Ishikawa (cell line): ENCODE measurements at regions not wholly inside any gene's neighbourhood (a gene's known extent, or its start where the extent isn't known, plus 50 kb on each side); places are given as distances from the start of the nearest gene placed in this dataset.

Experiments
- CEBPB ChIP-seq: IDR thresholded peaks from 2 replicates; pipeline ENCODE4 v1.6.1; 2012
- CREB1 ChIP-seq: IDR thresholded peaks from 2 replicates; pipeline ENCODE4 v1.6.1; 2012; ENCODE audit warnings: low read depth
- EGR1 ChIP-seq: IDR thresholded peaks from 2 replicates; pipeline ENCODE4 v1.6.1; 2012
- EP300 ChIP-seq: IDR thresholded peaks from 2 replicates; pipeline ENCODE4 v1.6.1; 2012; ENCODE audit warnings: borderline replicate concordance
- FOXM1 ChIP-seq: IDR thresholded peaks from 2 replicates; pipeline ENCODE4 v1.6.1; 2012; ENCODE audit warnings: low read depth, borderline replicate concordance
- MAX ChIP-seq: IDR thresholded peaks from 2 replicates; pipeline ENCODE4 v1.6.1; 2012
- NFIC ChIP-seq: IDR thresholded peaks from 2 replicates; pipeline ENCODE4 v1.6.1; 2012
- RAD21 ChIP-seq: IDR thresholded peaks from 2 replicates; pipeline ENCODE4 v1.6.1; 2012; ENCODE audit warnings: low read depth
- TAF1 ChIP-seq: IDR thresholded peaks from 2 replicates; pipeline ENCODE4 v1.6.1; 2012; ENCODE audit warnings: low read depth, mild to moderate bottlenecking
- TCF12 ChIP-seq: IDR thresholded peaks from 2 replicates; pipeline ENCODE4 v1.6.1; 2012; ENCODE audit warnings: low read depth
- TEAD4 ChIP-seq: IDR thresholded peaks from 2 replicates; pipeline ENCODE4 v1.6.1; 2012
- YY1 ChIP-seq: IDR thresholded peaks from 2 replicates; pipeline ENCODE4 v1.6.1; 2012; ENCODE audit warnings: low read depth
- ZBTB7A ChIP-seq: IDR thresholded peaks from 2 replicates; pipeline ENCODE4 v1.6.1; 2012; ENCODE audit warnings: low read depth
- TF ChIP-seq, protein P1 (sequence below): IDR thresholded peaks from 2 replicates; pipeline ENCODE4 v1.6.1; 2012; ENCODE audit warnings: low read depth, mild to moderate bottlenecking
- TF ChIP-seq, protein P2 (sequence below): IDR thresholded peaks from 2 replicates; pipeline ENCODE4 v1.6.1; 2012

DNA sequence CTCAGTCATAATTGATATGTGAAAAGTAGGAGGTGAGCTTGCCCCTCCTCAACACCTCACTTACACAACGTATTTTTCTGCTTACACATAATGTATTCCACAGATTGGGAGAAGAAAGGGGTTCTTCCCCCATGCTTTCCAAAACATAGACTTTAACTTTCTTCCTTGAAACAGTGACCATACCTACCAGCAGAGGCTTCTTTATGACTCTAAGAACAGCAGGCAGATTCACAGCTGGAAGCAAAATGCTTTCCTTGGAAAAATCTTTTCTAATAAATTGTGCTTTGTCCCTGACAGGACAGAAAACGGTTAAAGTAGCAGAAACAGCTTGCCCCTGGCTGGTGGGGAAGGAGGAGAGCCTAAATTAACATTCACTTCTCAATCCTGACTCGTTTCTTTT, 629.1 kb upstream of the IMPG1 start:
- no peak for TF ChIP-seq RAD21
- TF ChIP-seq NFIC, result no peak
- TF ChIP-seq, protein P1, sequence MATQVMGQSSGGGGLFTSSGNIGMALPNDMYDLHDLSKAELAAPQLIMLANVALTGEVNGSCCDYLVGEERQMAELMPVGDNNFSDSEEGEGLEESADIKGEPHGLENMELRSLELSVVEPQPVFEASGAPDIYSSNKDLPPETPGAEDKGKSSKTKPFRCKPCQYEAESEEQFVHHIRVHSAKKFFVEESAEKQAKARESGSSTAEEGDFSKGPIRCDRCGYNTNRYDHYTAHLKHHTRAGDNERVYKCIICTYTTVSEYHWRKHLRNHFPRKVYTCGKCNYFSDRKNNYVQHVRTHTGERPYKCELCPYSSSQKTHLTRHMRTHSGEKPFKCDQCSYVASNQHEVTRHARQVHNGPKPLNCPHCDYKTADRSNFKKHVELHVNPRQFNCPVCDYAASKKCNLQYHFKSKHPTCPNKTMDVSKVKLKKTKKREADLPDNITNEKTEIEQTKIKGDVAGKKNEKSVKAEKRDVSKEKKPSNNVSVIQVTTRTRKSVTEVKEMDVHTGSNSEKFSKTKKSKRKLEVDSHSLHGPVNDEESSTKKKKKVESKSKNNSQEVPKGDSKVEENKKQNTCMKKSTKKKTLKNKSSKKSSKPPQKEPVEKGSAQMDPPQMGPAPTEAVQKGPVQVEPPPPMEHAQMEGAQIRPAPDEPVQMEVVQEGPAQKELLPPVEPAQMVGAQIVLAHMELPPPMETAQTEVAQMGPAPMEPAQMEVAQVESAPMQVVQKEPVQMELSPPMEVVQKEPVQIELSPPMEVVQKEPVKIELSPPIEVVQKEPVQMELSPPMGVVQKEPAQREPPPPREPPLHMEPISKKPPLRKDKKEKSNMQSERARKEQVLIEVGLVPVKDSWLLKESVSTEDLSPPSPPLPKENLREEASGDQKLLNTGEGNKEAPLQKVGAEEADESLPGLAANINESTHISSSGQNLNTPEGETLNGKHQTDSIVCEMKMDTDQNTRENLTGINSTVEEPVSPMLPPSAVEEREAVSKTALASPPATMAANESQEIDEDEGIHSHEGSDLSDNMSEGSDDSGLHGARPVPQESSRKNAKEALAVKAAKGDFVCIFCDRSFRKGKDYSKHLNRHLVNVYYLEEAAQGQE, result no peak
- TF ChIP-seq TCF12, result no peak
- no peak for TF ChIP-seq FOXM1
- TF ChIP-seq EGR1, result no peak
- no peak for TF ChIP-seq CEBPB
- no peak for TF ChIP-seq CREB1
- TF ChIP-seq EP300, result no peak
- no peak for TF ChIP-seq YY1
- no peak for TF ChIP-seq ZBTB7A
- no peak for TF ChIP-seq MAX
- no peak for TF ChIP-seq TAF1
- no peak for TF ChIP-seq TEAD4
- TF ChIP-seq, protein P2, sequence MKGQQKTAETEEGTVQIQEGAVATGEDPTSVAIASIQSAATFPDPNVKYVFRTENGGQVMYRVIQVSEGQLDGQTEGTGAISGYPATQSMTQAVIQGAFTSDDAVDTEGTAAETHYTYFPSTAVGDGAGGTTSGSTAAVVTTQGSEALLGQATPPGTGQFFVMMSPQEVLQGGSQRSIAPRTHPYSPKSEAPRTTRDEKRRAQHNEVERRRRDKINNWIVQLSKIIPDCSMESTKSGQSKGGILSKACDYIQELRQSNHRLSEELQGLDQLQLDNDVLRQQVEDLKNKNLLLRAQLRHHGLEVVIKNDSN, result no peak

DNA sequence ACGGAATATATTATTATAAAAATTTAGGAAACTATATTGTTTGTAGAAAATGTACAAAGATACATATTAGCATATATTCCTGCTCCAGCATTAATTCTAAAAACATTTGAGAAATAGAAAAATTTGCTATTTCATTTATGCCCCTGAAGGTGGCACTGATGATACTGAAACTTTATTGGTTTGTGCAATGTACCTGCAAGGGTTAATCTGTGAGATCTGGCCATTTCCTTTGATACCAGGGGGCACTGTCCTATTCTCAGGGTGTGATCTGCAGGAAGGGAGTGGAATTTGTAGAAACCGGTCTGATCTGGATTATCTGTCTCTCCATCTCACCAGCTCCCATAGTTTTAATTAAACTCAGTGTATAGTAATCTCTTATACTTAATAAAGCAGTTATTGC, 625.1 kb upstream of the IMPG1 start:
- peak; percentile 24; the same call in 1 of the 2 replicates for TF ChIP-seq RAD21
- TF ChIP-seq FOXM1, result no peak

DNA sequence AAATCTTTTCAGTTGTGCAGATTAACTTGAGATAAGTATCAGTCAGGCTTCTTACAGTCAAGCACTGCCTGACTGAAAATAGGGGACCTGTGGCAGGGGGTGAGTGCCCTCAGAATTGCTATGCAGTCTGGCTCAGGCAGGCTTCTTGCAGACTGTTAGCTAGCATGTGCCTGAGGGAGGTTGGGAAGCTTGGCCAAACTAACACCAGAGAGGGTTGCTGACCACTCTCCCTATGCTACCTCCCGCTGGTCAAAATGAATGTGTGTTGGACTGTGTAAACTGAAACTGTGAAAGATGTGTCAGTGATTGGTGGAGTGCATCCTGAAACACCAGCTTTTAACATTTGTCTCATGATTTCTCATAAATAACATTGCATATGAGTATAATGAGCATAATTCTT, 622.3 kb upstream of the IMPG1 start:
- TF ChIP-seq NFIC (no peak), TAF1 (no peak), RAD21 (no peak), EP300 (no peak), CREB1 (no peak), CEBPB (no peak), EGR1 (no peak), ZBTB7A (no peak), YY1 (no peak), TCF12 (no peak), MAX (no peak), TEAD4 (no peak)
- TF ChIP-seq, protein P1, result no peak
- TF ChIP-seq, protein P2, result no peak

- TF ChIP-seq CREB1 (no peak), CEBPB (no peak)
- TF ChIP-seq, protein P2, result no peak
These were observed 612.4 kb upstream of the IMPG1 start for GRCh38 chr6:76684875-76685274.

DNA sequence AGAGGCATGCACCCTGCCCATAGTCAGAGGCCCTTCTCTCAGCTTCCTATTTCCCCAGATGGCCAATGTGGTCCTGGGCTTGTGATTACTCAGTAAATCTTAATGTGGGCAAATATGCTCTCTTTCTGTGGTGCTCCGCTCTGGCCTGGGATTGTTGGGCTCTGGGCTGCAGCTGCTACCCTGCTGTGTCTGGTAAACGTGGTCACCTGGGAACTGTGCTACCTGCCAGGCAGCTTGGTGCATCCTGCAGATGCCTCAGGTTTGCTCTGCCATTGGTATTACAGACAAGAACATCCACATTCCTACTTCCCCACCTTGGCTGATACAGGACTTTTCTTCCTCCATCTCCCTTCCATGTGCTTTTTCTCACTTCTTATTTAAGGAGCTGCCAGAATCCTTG, 611.5 kb upstream of the IMPG1 start:
- TF ChIP-seq YY1, result no peak
- TF ChIP-seq, protein P1, result no peak
- no peak for TF ChIP-seq CEBPB
- no peak for TF ChIP-seq TEAD4
- TF ChIP-seq, protein P2, result no peak
- TF ChIP-seq FOXM1, result no peak
- no peak for TF ChIP-seq MAX
- no peak for TF ChIP-seq EP300
- TF ChIP-seq ZBTB7A, result no peak
- TF ChIP-seq TCF12, result no peak
- no peak for TF ChIP-seq RAD21
- no peak for TF ChIP-seq TAF1
- no peak for TF ChIP-seq EGR1
- no peak for TF ChIP-seq CREB1
- TF ChIP-seq NFIC, result no peak
